Right lobe of liver (tissue), 4 donors: ENCODE measurements at regions not wholly inside any gene's neighbourhood (a gene's known extent, or its start where the extent isn't known, plus 50 kb on each side); places are given as distances from the start of the nearest gene placed in this dataset.

Experiments used
- POLR2A ChIP-seq: fragments of 450-650 bp; IDR thresholded peaks from one replicate; pipeline ENCODE4 v1.6.1; 2017; ENCODE audit warnings: antibody characterized with exemption, mild to moderate bottlenecking
- TF ChIP-seq, protein P1 (sequence below), 4 donors: fragments of 200-600 bp in 3 of 4; fragments of 450-650 bp in 1 of 4; IDR thresholded peaks; one replicate each; pipeline versions ENCODE4 v1.5.1 to v1.8.0; 2016 to 2022; ENCODE audit warnings: antibody characterized with exemption in 4 of 4, mild to moderate bottlenecking in 2 of 4
- donor health status: DM: no; HTN: no; CAD: no.
- donor health status: DM: no; HTN: no; CAD: no.
- donor health status: DM: no; HTN: yes; CAD: no.

DNA sequence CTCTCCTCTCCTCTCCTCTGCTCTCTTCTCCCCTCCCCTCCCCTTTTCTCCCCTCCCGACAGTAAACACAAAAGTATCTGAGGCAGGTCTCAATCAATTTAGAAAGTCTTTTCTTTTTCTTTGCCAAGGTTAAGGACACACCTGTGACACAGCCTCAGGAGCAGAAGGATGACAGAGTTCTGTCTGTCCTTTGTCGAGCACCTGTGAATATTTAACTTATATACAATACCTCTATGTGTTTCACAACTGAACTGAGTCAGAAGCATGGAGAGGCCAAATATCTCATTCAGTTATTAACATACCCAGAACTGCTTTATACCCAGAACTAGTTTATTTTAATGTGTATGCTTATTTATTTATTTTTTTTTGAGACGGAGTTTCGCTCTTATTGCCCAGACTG lies 81.1 kb upstream of the ROBO1 start:
- TF ChIP-seq, protein P1, sequence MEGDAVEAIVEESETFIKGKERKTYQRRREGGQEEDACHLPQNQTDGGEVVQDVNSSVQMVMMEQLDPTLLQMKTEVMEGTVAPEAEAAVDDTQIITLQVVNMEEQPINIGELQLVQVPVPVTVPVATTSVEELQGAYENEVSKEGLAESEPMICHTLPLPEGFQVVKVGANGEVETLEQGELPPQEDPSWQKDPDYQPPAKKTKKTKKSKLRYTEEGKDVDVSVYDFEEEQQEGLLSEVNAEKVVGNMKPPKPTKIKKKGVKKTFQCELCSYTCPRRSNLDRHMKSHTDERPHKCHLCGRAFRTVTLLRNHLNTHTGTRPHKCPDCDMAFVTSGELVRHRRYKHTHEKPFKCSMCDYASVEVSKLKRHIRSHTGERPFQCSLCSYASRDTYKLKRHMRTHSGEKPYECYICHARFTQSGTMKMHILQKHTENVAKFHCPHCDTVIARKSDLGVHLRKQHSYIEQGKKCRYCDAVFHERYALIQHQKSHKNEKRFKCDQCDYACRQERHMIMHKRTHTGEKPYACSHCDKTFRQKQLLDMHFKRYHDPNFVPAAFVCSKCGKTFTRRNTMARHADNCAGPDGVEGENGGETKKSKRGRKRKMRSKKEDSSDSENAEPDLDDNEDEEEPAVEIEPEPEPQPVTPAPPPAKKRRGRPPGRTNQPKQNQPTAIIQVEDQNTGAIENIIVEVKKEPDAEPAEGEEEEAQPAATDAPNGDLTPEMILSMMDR (IDR thresholded peaks at IDR 0.05) = no peak
- no peak for TF ChIP-seq POLR2A
